GM12864 (cell line): ENCODE measurements at regions not wholly inside any gene's neighbourhood (a gene's known extent, or its start where the extent isn't known, plus 50 kb on each side); places are given as distances from the start of the nearest gene placed in this dataset.

ENCODE experiments used
- DNase-seq: peaks from one replicate; pipeline ENCODE4 v3.0.0-alpha.2; 2011; ENCODE audit warnings: low read depth
- H3K4me3 ChIP-seq: 2 replicates; pipeline ENCODE4 v1.5.1; 2011; ENCODE audit warnings: mild to moderate bottlenecking, low read depth, low read length, control low read depth
- TF ChIP-seq, protein P1 (sequence below): IDR thresholded peaks from 2 replicates; pipeline ENCODE4 v1.5.1; 2011; ENCODE audit warnings: low read depth, mild to moderate bottlenecking, moderate library complexity, low read length, control low read depth, inconsistent platforms; ENCODE audit errors: missing control alignments

DNA sequence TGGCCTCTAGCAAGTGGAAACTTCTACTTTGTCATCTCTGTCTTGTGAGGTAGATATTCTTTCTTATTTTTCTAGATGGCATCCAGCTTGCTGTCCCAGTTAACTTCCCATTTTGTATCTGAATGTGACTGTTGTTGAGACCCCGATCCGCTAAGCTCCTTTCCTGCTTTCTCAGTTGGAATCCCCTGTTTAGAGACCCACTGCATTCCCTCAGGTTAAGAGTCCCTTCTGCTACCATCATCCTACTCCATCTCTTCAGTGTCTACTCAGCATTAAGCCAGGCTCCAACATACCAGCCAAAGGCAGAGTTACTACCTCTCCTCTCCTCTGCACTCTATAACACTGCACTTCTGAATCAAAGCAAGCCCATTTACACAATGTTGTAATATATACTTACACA lies 1300.4 kb upstream of the CHAC2 start:
- TF ChIP-seq, protein P1, sequence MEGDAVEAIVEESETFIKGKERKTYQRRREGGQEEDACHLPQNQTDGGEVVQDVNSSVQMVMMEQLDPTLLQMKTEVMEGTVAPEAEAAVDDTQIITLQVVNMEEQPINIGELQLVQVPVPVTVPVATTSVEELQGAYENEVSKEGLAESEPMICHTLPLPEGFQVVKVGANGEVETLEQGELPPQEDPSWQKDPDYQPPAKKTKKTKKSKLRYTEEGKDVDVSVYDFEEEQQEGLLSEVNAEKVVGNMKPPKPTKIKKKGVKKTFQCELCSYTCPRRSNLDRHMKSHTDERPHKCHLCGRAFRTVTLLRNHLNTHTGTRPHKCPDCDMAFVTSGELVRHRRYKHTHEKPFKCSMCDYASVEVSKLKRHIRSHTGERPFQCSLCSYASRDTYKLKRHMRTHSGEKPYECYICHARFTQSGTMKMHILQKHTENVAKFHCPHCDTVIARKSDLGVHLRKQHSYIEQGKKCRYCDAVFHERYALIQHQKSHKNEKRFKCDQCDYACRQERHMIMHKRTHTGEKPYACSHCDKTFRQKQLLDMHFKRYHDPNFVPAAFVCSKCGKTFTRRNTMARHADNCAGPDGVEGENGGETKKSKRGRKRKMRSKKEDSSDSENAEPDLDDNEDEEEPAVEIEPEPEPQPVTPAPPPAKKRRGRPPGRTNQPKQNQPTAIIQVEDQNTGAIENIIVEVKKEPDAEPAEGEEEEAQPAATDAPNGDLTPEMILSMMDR = no peak
- DNase-seq = no peak
- H3K4me3 ChIP-seq = no peak overlapping the region

DNA sequence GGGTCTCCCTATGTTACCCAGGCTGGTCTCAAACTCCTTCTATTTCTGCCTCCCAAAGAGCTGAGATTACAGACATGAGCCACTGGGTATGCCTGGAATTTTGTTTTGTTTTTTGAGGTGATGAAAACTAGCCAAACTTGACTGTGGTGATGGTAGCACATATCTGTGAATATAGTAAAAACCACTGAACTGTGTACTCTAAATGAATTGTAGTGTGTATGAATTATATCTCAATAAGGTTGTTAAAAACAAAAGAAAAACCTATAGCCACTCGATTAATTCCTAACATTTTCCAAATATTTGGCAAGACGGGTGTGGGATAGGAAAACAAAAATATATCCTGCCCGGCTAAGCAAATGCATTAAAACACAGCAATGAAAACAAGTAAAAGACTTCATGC lies 1302.3 kb upstream of the CHAC2 start:
- H3K4me3 ChIP-seq = no peak overlapping the region
- no peak for DNase-seq
- TF ChIP-seq, protein P1 = no peak

DNA sequence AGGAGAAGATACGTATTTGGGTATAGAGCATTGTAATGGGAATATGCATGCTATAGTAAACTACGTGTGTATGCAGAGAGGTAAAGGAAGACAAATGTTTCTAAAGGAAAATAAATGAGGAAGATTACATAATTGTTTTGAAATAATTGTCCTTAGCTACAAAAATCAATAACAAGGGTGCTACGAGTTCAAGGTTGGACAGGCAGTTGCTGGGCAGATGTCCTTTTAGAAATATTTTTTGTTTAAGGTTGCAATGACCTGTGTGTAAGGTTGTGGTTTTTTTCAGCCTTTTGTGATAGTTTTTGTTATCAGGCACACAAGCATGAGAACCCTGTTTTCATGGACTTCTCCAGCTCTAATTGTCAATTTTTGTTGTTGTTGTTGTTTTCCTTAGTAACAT lies 1304.1 kb upstream of the CHAC2 start:
- TF ChIP-seq, protein P1 = no peak
- no peak overlapping the region for H3K4me3 ChIP-seq
- DNase-seq = no peak

DNA sequence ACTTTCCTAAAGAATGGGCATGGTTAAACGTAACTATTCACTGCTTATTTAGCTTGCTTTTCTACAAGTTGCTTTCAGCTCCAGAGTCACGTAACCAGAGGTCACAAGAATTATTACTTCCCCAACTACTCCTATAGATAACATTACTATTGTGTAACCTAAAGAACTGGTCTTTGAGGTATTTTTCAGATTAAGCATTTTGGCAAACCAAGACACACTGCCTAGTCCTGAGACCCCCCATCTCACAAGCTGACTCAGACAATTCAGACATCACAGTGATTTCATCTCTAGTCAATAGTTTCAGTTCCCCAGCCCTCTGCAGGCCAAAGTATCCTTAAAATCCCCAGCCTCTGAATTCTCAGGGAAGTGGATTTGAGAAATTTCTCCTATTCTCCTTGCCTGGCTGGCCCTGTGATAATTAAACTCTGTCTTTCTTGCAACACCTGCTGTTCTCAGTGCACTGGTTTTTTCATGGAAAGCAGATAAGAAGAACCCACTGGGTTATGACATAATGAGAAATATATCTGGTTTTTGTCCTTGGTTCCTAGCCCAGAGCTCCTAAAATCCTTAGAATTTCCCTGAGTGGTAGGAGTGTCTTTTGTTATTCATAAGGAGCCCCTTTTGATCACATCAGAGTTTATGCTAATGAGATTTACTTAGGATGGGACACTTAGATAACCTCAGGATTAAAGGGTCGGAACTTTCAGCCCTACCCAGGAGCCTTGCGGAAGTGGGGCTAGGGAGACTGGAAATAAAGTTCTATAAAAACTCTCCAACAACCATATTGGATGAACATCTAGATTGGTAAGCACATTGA lies 1310.8 kb upstream of the CHAC2 start:
- no peak overlapping the region for H3K4me3 ChIP-seq
- TF ChIP-seq, protein P1 = no peak
- DNase-seq = no peak

DNA sequence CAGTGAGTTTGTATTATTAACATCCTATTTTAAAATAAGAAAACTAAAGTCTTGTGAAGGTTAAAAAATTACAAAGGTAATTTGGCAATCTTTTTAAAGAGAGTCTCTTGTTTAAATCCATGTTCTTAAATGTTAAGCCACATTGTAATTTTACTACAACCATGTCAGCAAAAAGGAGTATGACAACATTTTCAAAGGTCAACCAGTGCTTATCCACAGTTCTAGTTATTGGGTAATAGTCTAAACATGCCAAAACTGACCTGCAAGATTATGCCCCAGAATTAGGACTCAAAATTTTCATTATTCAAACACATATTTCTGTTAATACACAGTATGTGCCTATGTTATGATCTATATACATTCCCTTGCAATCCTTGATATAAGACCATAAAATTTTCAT lies 1312.6 kb upstream of the CHAC2 start:
- TF ChIP-seq, protein P1 = no peak
- no peak overlapping the region for H3K4me3 ChIP-seq
- DNase-seq = no peak

DNA sequence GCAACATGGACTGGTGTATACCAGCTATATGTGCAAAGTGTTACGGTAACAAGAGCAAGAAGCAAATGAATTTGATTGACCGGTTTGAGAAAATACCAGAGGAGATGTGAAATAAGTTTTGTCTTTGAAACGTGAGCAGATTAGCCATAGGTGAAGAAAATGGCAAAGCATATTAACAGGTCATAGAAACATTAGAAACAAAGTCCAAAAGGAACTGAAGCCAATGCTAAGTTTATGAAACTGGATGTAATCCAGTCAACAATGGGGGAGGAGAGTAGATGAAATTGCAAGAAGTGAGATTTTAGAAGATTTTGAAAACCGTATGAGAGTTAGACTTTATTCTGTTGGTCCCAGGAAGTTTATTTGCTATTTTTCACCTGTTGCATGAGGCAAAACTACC lies 1315.4 kb upstream of the CHAC2 start:
- H3K4me3 ChIP-seq = no peak overlapping the region
- TF ChIP-seq, protein P1 = no peak
- DNase-seq = no peak

DNA sequence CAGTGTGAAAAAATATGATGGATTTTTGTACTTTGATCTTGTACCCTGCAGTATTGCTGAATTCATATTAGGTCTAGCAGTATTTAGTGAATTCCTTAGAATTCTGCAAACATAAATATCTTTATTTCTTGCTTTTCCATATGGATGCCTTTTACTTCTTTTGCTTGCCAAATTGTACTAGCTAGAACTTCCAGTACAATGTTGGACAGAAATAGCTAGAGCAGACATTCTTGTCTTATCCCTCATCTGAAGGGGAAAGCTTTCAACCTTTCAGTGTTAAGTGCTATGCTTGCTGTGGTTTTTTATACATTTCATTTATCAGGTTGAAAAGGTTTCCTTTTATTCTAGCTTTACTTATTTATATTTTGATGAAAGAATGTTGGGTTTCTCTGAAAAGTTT lies 1321.9 kb upstream of the CHAC2 start:
- TF ChIP-seq, protein P1 = no peak
- DNase-seq = no peak
- no peak overlapping the region for H3K4me3 ChIP-seq
